ENCODE measurements at regions not wholly inside any gene's neighbourhood (a gene's known extent, or its start where the extent isn't known, plus 50 kb on each side); places are given as distances from the start of the nearest gene placed in this dataset.

- Histone ChIP-seq H3K9me3 (peaks cover 0 to 3% (median 0%) of the 10 kb centered on the region in 4 donors), H3K4me3 (no peak overlapping the region), H3K36me3 (no peaks in the 10 kb centered on the region), H3K27ac (no peak overlapping the region), H3K4me1 (peaks cover 0 to 9% (median 5%) of the 10 kb centered on the region in 4 donors), H3K27me3 (peaks cover 0 to 9% (median 0%) of the 10 kb centered on the region in 3 donors)
- intact Hi-C loops (cut with DNase I; ENCODE audit: low total_unique reads), result no loop called here
- DNase-seq, result no peak
- TF ChIP-seq EP300 (IDR thresholded peaks at IDR 0.05), result no peak
- TF ChIP-seq POLR2A (IDR thresholded peaks at IDR 0.05), result no peak
- no peak for TF ChIP-seq POLR2AphosphoS5 (IDR thresholded peaks at IDR 0.05)
- TF ChIP-seq CTCF (IDR thresholded peaks at IDR 0.05), result no peak
- WGBS, 5 donors, result 57 to 73% (median 67%) methylated on average over 2 of the region's 2 CpGs
Observed at GRCh38 chr6:129773304-129773703, 63.3 kb upstream of the ARHGAP18 start.

- intact Hi-C loops (cut with DNase I; ENCODE audit: low total_unique reads), result no loop called here
- TF ChIP-seq CTCF (IDR thresholded peaks at IDR 0.05) (no peak), POLR2A (IDR thresholded peaks at IDR 0.05) (no peak), EP300 (IDR thresholded peaks at IDR 0.05) (no peak)
- Histone ChIP-seq H3K4me3 (no peak overlapping the region), H3K4me1 (peaks cover 9 to 22% (median 15%) of the 10 kb centered on the region in 4 donors), H3K36me3 (no peaks in the 10 kb centered on the region), H3K9me3 (no peaks in the 10 kb centered on the region), H3K27me3 (peaks cover 0 to 25% (median 13%) of the 10 kb centered on the region in 3 donors), H3K27ac (no peak overlapping the region)
- DNase-seq, result no peak
- 81 to 92% (median 89%) methylated on average over 4 of the region's 4 CpGs for WGBS, 5 donors
Observed at GRCh38 chr6:129771678-129772077, 61.7 kb upstream of the ARHGAP18 start.

GRCh38 chr6:129767776-129768485, 58.0 kb upstream of the ARHGAP18 start:
- H3K4me3 ChIP-seq, result peak overlapping the region in 3 of 4 donors; percentile 43 to 49 (median 48)
- H3K4me1 ChIP-seq, result peaks cover 9 to 13% (median 11%) of the 10 kb centered on the region in 4 donors
- H3K27ac ChIP-seq, result no peak overlapping the region
- intact Hi-C loops (cut with DNase I; ENCODE audit: low total_unique reads), result no loop called here
- no peaks in the 10 kb centered on the region for H3K36me3 ChIP-seq
- WGBS, 5 donors, result 55 to 62% (median 60%) methylated on average over 11 of the region's 11 CpGs
- no peak for TF ChIP-seq EP300 (IDR thresholded peaks at IDR 0.05)
- no peaks in the 10 kb centered on the region for H3K9me3 ChIP-seq
- peak in 1 of 2 donors; percentile 10 for DNase-seq
- H3K27me3 ChIP-seq, result peaks cover 0 to 36% (median 18%) of the 10 kb centered on the region in 3 donors

- TF ChIP-seq EP300 (IDR thresholded peaks at IDR 0.05), result no peak
- H3K9me3 ChIP-seq, result no peaks in the 10 kb centered on the region
- WGBS, 5 donors, result 1 to 2% (median 1%) methylated on average over 30 to 36 of the region's 36 CpGs
- intact Hi-C loops (cut with DNase I; ENCODE audit: low total_unique reads), result no loop called here
- H3K36me3 ChIP-seq, result no peaks in the 10 kb centered on the region
- DNase-seq, result peak; percentile 30 to 79
- no peak overlapping the region for H3K27ac ChIP-seq
- peaks cover 0 to 36% (median 18%) of the 10 kb centered on the region in 3 donors for H3K27me3 ChIP-seq
- H3K4me1 ChIP-seq, result peaks cover 9 to 13% (median 11%) of the 10 kb centered on the region in 4 donors
- H3K4me3 ChIP-seq, result peak overlapping the region; percentile 26 to 49 (median 46)
Observed at GRCh38 chr6:129766959-129767728, 57.2 kb upstream of the ARHGAP18 start.

GRCh38 chr6:129764761-129765407, 54.9 kb upstream of the ARHGAP18 start:
- Histone ChIP-seq H3K27me3 (peaks cover 0 to 36% (median 18%) of the 10 kb centered on the region in 3 donors), H3K27ac (no peak overlapping the region), H3K36me3 (no peaks in the 10 kb centered on the region), H3K9me3 (no peaks in the 10 kb centered on the region), H3K4me3 (no peak overlapping the region), H3K4me1 (peaks cover 9 to 13% (median 11%) of the 10 kb centered on the region in 4 donors)
- intact Hi-C loops (cut with DNase I; ENCODE audit: low total_unique reads), result no loop called here
- 89 to 96% (median 95%) methylated on average over 4 of the region's 4 CpGs for whole genome bisulfite sequencing, 5 donors
- TF ChIP-seq POLR2AphosphoS5 (IDR thresholded peaks at IDR 0.05), result no peak
- no peak for TF ChIP-seq POLR2A (IDR thresholded peaks at IDR 0.05)
- TF ChIP-seq CTCF (IDR thresholded peaks at IDR 0.05), result no peak
- TF ChIP-seq EP300 (IDR thresholded peaks at IDR 0.05), result no peak
- no peak for DNase-seq
